HEK293T (cell line): ENCODE measurements at regions not wholly inside any gene's neighbourhood (a gene's known extent, or its start where the extent isn't known, plus 50 kb on each side); places are given as distances from the start of the nearest gene placed in this dataset.
A peak's percentile ranks its signal among the peaks of the same experiment; 100 is the strongest.

Experiments used
- CTCF ChIA-PET: fragments of 350-600 bp; formaldehyde crosslinking; extraction: SDS; loops from one replicate; lab custom pipeline; 2021; ENCODE audit warnings: antibody characterized with exemption, inconsistent platforms; lab: Yijun Ruan, JAX
- POLR2A ChIA-PET: fragments of 350-600 bp; formaldehyde crosslinking; extraction: SDS; loops from one replicate; lab custom pipeline; 2020; ENCODE audit warnings: antibody characterized with exemption, inconsistent platforms; lab: Yijun Ruan, JAX
- DNase-seq: peaks from one replicate; pipeline ENCODE4 v3.0.0; 2012; ENCODE audit warnings: mixed read lengths; ENCODE audit errors: extremely low spot score
- ARNT ChIP-seq: fragments of 450-650 bp; IDR thresholded peaks from 2 replicates; pipeline ENCODE4 v1.6.1; 2017; ENCODE audit warnings: mild to moderate bottlenecking
- BHLHE40 ChIP-seq: fragments of 450-650 bp; IDR thresholded peaks from 2 replicates; pipeline ENCODE4 v1.6.1; 2016; ENCODE audit warnings: mild to moderate bottlenecking, moderate library complexity, borderline replicate concordance
- CTBP1 ChIP-seq: fragments of 450-650 bp; IDR thresholded peaks from 2 replicates; pipeline ENCODE4 v1.6.1; 2016; ENCODE audit warnings: borderline replicate concordance
- ELF4 ChIP-seq: fragments of 450-650 bp; IDR thresholded peaks from 2 replicates; pipeline ENCODE4 v1.6.1; 2017; ENCODE audit warnings: antibody characterized with exemption
- FOXA1 ChIP-seq: fragments of 450-650 bp; IDR thresholded peaks from 2 replicates; pipeline ENCODE4 v1.6.1; 2016; ENCODE audit warnings: mild to moderate bottlenecking
- FOXK2 ChIP-seq: fragments of 450-650 bp; IDR thresholded peaks from 2 replicates; pipeline ENCODE4 v1.6.1; 2016; ENCODE audit warnings: mild to moderate bottlenecking
- FOXM1 ChIP-seq: fragments of 450-650 bp; IDR thresholded peaks from 2 replicates; pipeline ENCODE4 v1.6.1; 2017; ENCODE audit warnings: mild to moderate bottlenecking, borderline replicate concordance
- HDGF ChIP-seq: fragments of 450-650 bp; IDR thresholded peaks from 2 replicates; pipeline ENCODE4 v1.6.1; 2017; ENCODE audit warnings: antibody characterized with exemption, borderline replicate concordance
- L3MBTL2 ChIP-seq: fragments of 450-650 bp; conservative IDR thresholded peaks from 2 replicates; pipeline ENCODE4 v1.6.1; 2016; ENCODE audit warnings: mild to moderate bottlenecking
- LEF1 ChIP-seq: fragments of 450-650 bp; IDR thresholded peaks from 2 replicates; pipeline ENCODE4 v1.6.1; 2017; ENCODE audit warnings: mild to moderate bottlenecking, borderline replicate concordance
- NFRKB ChIP-seq: fragments of 450-650 bp; IDR thresholded peaks from 2 replicates; pipeline ENCODE4 v1.6.1; 2016; ENCODE audit warnings: mild to moderate bottlenecking, moderate library complexity
- PKNOX1 ChIP-seq: fragments of 450-650 bp; IDR thresholded peaks from 2 replicates; pipeline ENCODE4 v1.6.1; 2016
- SP1 ChIP-seq: fragments of 450-650 bp; IDR thresholded peaks from 2 replicates; pipeline ENCODE4 v1.6.1; 2017
- SUZ12 ChIP-seq: fragments of 450-650 bp; IDR thresholded peaks from 2 replicates; pipeline ENCODE4 v1.6.1; 2016; ENCODE audit warnings: mild to moderate bottlenecking
- TARDBP ChIP-seq: fragments of 450-650 bp; IDR thresholded peaks from 2 replicates; pipeline ENCODE4 v1.6.1; 2016
- ZNF384 ChIP-seq: fragments of 450-650 bp; IDR thresholded peaks from 2 replicates; pipeline ENCODE4 v1.6.1; 2016

GRCh38 chr5:126062398-126063221 is 360.6 kb upstream of the GRAMD2B start:
- TF ChIP-seq BHLHE40 (no peak), L3MBTL2 (no peak), FOXA1 (no peak), FOXM1 (no peak), SP1 (no peak), ARNT (no peak), PKNOX1 (no peak), LEF1 (no peak), ELF4 (no peak), ZNF384 (no peak), TARDBP (no peak)
- no peak for DNase-seq
- CTCF ChIA-PET: no interaction called here
- POLR2A ChIA-PET: interaction anchor here (1.2 kb wide), 1 partner anchor 8 kb away, joined by 3 read pairs; no protein-coding TSS in a partner anchor

GRCh38 chr5:126065061-126065460 is 358.1 kb upstream of the GRAMD2B start:
- DNase-seq: no peak
- CTCF ChIA-PET: no interaction called here
- POLR2A ChIA-PET: no interaction called here
- TF ChIP-seq ZNF384 (no peak), L3MBTL2 (no peak), ARNT (no peak), SUZ12 (no peak), SP1 (no peak), CTBP1 (no peak), HDGF (no peak), TARDBP (no peak)

- POLR2A ChIA-PET: no interaction called here
- no peak for DNase-seq
- CTCF ChIA-PET: no interaction called here
- TF ChIP-seq TARDBP (no peak), ELF4 (no peak), L3MBTL2 (no peak), ARNT (no peak), ZNF384 (no peak), BHLHE40 (no peak), FOXM1 (no peak), HDGF (no peak), LEF1 (no peak), CTBP1 (no peak), SP1 (no peak), PKNOX1 (no peak), NFRKB (no peak), FOXK2 (no peak), SUZ12 (no peak), FOXA1 (no peak)
Measured at GRCh38 chr5:126066836-126067235, 356.4 kb upstream of the GRAMD2B start.

GRCh38 chr5:126067404-126067803 is 355.8 kb upstream of the GRAMD2B start:
- ChIA-PET CTCF (no interaction called here), POLR2A (no interaction called here)
- DNase-seq: no peak
- TF ChIP-seq LEF1: no peak
- TF ChIP-seq SP1: no peak
- TF ChIP-seq PKNOX1: no peak
- TF ChIP-seq FOXA1: no peak
- TF ChIP-seq TARDBP: no peak
- no peak for TF ChIP-seq SUZ12
- no peak for TF ChIP-seq FOXK2

GRCh38 chr5:126069329-126069728 is 353.9 kb upstream of the GRAMD2B start:
- CTCF ChIA-PET: no interaction called here
- DNase-seq: no peak
- POLR2A ChIA-PET: no interaction called here
- TF ChIP-seq PKNOX1: peak; percentile 93
- no peak for TF ChIP-seq L3MBTL2

- CTCF ChIA-PET: no interaction called here
- POLR2A ChIA-PET: no interaction called here
- DNase-seq: no peak
- TF ChIP-seq ARNT: no peak
- no peak for TF ChIP-seq NFRKB
- TF ChIP-seq FOXM1: no peak
- TF ChIP-seq HDGF: no peak
- TF ChIP-seq TARDBP: no peak
- no peak for TF ChIP-seq LEF1
- no peak for TF ChIP-seq ZNF384
- no peak for TF ChIP-seq BHLHE40
- no peak for TF ChIP-seq SUZ12
- no peak for TF ChIP-seq ELF4
- TF ChIP-seq SP1: no peak
- no peak for TF ChIP-seq FOXA1
- no peak for TF ChIP-seq CTBP1
- no peak for TF ChIP-seq FOXK2
- TF ChIP-seq PKNOX1: no peak
- no peak for TF ChIP-seq L3MBTL2
Measured at GRCh38 chr5:126070481-126070880, 352.7 kb upstream of the GRAMD2B start.
